Stimulated activated CD4-positive, alpha-beta T cell treated with anti-CD3 and anti-CD28 coated beads, Interleukin-2, amount 100 ng/mL, for 48 hours (primary cell): ENCODE measurements at regions not wholly inside any gene's neighbourhood (a gene's known extent, or its start where the extent isn't known, plus 50 kb on each side); places are given as distances from the start of the nearest gene placed in this dataset.
"Not testable (repeated sequence)": the region's sequence is repeated elsewhere in the genome, so short reads cannot be mapped to it uniquely, and the experiment has no call there.

Experiments used
- DNase-seq, 2 donors: peaks; one replicate each; pipeline ENCODE4 v3.0.0-alpha.2; 2020

DNA sequence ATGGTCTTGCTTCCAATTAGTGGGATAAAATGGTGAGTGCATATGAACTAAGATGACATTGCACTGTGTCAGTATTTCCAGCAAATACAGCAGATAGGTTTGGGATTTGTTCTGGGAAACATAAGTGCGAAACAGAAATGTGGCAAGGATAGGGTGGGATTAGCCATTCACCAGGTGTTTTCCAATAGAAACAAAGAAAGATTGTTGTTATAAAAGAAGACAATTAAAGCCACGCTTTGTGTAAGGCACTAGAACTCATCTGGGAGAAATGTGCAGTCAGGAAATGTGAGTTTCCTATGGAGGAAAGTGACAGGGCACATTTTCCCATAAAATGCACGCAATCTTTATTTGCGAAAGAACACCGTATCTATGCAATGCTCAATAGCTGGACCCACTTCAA is 1547.8 kb downstream of the EFNB2 start:
- DNase-seq: no peak

DNA sequence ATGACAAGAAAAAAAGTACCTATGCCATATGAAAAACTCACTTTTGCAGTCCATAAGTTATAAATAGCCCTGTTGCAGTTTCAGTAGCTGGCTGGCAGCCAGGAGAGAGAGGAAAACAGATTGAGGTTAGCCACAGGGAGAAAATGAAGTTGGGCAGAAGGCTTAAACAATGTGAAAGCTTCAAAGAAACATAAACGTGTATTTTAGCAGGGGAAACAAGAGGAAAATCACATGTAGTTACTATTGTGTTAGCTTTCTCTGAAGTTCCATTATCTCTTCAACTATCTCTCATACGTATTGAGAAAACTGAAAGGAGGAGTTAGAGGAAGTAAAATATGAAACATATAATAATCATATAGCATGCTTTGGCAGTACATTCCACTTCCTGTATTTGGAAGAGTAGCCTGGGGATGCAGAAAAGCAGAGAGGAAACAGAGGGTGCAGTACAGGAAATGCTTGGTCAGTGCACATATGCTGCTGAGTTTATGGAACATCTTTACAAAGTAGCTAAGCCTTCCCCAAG is 1551.1 kb downstream of the EFNB2 start:
- DNase-seq: peak; percentile 13 to 22

DNA sequence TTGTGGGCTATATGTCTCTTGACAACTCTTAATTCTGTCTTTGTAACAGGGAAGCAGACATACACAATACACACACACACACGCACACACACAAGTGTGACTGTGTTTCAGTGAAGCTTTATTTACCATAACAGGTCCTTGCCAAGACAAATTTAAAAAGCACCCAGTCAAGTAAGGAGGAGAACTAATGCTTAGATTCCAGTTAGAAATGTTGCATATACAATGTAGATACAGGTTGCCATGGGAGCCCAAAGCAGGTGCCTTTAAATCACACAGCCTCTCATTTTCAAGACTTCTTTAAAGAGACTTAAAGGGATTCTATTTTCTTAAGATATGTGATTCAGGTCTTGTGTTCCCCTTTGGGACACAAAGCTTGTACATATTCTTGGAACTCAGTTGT is 1551.9 kb downstream of the EFNB2 start:
- no peak for DNase-seq

DNA sequence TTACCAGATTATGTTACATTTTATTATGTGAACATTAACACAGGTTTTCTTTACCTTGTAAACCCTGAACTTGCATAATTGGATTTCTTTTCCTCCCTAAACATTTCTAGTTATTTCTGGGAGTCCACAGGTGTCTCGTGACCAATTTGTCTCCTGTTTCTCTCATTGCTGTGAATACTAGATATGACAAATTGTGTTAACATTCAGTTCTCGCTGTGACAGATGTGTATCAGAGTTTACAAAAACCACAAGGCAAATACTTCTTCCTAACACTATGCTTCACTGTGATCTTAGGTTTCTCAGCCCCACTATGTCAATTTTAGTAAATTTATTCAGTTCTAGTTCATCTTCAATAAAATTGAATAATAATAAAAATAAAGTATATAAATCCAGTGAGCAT is 1554.9 kb downstream of the EFNB2 start:
- no peak for DNase-seq

DNA sequence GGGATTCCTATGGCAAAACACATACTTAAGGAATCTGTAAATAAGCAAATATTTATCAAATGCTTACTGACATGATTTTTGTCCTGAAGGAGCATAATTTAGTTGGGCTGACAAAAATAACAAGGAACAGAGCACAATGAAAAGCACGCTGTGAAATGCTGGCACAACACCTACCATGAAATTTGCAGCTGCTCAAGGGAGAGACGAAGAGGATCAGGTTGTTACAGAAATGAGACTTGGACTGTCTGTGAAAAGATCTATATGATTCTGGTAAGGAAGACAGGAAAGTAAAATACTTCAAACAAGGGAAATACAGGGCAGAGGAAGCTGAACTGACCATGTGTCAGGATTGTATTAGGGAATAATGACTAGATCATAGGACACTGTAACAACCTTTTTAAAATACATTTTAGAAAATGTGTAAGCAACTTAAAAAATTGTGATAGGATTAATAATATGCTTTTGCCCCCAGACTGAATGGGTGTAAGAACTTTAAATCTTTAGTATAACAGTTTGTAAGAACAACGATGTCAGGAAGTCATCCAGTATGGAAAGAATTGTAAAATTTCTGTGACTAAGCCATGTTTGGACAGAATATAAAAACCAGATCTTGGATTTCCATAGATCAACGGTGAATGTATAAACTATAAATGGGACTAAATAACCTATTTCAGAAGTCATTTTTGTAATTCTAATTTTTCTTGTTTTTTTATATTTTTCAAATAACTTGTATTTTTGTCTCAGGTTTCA is 1556.0 kb downstream of the EFNB2 start:
- DNase-seq: no peak

DNA sequence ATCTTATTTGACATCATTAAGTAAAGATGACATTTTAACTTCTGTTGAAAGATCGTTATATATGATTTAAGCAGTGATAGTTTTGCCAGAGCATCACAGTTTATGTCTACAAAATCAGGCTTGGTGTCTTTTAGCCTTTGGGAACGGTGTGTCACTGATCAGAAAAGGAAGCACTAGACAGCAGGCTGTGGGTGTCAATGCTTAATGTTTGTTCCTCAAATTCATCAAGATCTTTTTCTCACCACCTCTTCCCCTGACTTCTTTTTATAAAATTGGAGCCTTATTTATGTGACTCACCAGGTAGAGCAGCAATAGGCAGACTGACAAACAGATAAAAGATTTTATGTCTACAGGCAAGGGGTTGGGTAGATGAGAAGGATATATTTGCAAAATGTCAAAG is 1558.5 kb downstream of the EFNB2 start:
- DNase-seq: no peak

DNA sequence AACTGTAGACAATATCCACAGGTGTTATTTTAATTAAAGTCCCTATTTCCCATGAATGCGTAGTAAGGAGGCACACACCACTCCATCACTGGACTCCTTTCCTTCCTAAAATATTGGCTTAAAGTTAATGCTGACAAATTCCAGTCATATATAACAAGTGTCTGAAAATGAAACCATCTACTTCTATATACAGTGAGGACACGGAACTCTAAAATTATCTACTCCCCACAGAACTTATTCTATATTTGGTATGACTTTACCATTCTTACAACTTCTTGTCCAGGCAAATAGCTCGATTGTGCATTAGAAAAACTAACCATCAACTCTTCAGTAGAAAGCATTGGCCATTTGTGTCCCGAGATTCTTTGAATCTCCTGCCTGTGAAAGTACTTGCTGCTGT is 1560.2 kb downstream of the EFNB2 start:
- no peak for DNase-seq

DNA sequence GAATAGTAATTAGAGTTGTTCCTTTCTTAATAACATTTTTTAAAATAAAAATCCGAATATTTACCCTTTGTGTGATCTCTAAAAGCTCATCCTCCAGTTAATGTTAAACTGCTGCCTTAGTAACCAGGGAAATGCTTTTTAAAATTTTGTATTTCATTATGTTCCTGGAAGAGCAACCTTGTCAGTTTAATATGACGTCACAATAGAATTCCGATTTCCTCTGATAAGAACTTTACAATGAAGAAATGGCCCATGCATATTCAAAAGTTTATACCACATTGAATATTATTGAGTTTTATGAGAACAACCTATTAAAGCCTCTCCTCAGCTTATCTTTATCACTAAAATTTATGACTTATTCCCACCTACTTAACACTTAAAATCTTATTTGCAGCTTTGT is 1566.6 kb downstream of the EFNB2 start:
- no peak for DNase-seq

DNA sequence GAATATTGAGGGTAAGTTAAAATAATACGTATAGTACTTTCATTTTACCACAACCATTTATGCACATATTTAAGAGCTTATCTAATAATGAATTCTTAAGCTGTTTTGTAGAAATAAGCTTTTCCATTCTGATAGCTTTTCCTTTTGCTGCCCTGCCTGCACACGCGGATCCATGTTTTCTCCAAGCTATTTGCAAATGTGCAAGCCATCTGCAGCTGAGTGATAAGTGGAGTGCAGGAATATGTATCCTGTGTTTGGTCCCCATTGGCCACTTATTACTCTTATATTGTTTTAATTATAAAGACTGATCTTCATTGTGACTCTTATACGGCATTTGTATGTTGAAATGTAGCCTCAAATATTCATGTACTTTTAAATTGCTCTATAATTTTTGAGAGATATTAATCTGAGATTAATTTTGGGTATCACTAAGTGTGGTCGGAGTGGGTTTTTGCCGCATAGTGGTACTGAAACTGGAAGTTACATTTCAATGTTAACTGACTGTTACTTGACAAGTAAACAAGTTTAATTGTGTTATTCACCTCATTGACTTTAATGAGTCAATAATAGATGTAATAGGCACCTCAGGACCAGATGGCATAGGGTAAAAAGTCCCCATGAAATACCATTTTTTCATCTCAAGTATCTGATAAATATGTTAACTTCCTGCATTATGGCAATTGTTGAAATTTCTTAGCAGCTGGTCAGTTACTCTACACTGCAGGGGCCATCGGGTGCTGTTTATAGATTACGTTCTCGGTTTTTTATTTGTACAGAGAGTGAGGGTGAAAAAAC is 1567.4 kb downstream of the EFNB2 start:
- DNase-seq: no peak

DNA sequence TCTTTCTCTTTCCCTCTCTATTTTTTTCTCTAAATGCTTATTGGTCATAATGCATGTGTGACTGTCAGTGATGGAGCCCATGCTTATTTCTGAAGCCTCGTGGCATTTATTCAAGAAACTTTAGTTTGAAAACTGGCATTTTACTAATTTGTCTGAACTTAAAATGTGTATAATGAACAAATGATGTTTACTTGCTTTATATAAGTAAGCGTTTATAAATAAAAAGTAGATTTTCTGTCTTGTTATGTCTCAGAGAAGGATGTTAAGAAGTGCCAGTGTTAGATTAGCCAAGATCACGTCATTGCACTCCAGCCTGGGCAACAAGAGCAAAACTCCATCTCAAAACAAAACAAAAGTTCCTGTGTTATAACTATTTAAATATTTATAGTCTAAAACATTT is 1568.1 kb downstream of the EFNB2 start:
- DNase-seq: no peak

DNA sequence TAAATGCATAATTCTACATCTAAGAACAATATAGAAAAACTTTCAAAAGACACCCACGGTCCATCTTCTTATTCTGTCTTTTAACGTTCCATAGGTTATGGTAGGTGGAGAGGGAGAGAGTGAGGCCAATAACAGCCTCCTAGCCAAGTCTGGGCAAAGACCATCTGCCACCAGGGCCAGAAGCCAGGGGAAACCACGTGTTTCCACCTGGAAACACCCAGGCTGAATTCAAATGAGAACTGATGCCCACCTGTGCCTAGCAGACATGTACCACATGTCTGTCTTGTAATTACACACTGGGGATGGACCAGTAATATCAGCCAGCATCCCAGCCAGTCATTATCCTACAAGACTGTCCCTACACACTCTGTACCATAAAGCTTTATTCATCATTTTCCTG is 1573.1 kb downstream of the EFNB2 start:
- DNase-seq: no peak

DNA sequence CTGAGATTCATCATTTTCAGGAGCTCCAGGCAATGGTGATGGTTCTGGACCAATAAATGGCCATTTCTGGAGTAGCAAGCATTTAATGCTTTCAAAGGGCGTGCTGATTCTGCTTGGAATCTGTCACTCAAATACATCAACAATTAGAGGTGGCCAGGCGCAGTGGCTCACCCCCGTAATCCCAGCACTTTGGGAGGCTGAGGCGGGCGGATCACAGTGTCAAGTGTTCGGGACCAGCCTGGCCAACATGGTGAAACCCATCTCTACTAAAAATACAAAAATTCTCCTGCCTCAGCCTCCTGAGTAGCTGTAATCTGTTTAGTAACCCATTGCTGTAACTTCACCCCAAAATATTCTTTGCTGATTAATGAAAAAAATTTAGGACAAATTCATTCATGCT is 1574.2 kb downstream of the EFNB2 start:
- no peak for DNase-seq

DNA sequence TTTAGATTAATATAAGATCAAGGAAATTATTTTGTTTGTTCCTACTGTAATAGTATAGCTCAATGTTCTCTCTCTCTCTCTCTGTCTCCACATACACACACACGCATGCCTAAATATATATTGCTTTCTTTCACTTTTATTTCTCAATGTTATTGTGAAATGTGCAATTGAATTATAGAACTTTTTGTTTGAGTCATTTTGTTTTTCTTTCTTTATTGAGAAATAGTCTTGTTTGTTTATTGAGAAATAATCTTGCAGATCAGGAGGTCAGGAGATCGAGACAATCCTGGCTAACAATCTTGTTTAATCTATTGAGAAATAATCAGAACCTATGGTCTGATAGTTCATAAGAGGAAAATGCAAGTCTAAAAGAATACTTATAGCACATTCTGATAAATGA is 1581.3 kb downstream of the EFNB2 start:
- no peak for DNase-seq

DNA sequence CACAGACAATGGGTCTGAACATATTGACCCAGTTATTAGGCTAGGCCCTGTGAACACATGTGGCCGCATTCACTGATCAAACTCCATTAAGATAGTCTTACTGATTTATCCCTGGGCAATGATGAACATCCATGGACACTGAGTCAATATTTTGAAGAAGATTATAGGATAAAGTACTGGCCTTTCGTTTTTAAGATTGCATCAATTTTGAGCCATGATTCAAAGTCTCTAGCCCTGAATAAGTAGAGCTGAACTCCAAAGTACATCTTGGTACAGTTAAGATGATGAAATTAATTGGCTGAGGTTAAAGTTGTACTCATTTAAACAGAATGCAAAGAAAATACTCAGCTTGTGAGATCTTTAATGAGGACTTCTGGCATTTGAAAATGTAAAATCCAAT is 1581.9 kb downstream of the EFNB2 start:
- DNase-seq: no peak

DNA sequence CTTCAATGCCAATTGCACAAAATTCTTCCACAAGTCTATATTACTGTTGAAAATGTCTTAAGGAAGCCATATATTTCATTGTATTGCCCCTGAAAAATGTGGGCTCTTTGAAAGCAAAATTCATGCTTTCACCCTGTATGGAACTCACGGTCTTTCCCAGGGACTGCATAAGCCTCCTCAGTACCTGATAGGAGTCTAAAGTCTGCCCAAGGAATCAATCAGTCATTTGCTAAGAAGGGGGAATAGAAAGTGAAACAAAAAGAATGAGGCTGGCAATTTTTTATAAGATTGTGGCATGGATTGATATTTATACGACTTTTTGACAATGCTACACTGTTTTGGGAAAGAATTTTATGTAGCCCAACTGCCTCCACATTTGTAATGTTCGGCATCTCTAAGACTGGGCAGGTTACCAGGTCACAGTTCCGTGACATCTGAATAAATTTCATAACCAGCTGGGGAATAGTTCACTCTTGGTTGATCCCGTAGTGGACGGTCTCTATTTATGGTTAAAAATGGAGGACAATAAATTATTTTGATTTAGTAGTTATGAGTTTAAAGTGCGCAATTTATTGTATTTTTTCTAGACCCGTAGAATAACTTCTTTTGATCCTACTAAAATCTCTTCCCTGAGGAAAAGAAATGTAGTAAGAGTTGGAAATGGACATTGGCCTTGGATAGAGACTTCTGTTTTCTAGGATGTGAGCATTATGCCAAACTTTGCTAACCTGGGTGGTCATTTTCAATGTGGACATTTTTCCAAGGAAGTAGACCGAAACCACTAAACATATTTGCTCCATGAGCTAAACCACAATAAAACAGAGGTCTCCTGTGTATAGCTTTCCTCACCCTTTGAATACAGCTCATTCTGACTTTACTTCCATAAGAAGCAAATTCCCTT is 1585.4 kb downstream of the EFNB2 start:
- DNase-seq: no peak

DNA sequence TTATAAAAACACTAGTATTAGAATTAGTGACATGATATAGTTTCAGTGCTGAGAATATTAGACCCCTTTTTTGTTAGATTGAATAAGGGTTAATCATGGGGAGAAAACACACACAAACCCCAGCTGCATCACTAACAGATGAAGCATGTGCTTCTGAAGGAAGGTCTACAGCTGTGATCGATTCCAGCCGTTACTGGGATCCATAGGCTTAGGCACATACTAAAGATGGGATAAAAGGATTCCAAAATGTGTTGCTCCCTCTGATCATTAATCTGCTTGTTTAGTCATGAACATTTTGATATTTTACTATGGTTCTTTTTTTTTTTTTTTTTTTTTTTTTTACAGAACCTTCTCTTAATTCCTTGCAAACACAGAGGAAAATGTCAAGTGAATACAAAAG is 1591.3 kb downstream of the EFNB2 start:
- DNase-seq: no peak

DNA sequence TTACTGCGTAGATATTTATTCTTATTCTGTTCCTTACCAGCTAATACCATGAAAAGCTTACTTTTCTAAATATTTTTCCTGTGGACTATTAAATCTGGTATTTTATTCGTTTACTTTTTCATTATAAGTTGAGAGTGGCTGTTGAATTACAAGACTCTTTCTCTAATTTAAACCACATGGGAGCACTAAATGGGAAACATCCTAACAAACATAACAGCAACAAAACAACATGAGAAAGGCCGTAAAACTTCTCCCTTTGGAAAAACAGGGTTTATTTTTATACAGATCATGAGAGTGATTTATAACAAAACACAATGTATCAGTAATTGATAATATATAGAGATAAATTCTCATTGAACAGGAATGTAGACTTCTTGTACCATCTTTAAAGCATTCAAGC is 1592.1 kb downstream of the EFNB2 start:
- no peak for DNase-seq

DNA sequence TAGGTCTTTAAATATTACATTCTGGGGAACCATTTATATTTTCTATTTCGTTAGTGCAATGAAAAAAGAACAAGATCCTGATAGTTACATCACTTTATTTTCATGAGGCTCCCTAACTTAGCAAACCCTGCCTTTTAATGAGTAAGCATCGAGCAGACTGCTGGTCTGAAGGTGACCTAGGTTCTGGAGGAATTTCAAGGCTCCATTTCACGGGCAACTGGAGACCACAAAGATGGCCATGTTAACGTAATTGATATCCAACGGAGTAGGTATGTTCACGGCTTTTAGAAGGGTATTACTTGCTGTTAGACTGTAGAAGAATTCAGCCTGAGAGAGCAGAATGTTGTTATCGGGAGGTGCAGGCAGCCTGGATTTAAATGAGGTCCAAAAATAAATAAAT is 1597.6 kb downstream of the EFNB2 start:
- no peak for DNase-seq

DNA sequence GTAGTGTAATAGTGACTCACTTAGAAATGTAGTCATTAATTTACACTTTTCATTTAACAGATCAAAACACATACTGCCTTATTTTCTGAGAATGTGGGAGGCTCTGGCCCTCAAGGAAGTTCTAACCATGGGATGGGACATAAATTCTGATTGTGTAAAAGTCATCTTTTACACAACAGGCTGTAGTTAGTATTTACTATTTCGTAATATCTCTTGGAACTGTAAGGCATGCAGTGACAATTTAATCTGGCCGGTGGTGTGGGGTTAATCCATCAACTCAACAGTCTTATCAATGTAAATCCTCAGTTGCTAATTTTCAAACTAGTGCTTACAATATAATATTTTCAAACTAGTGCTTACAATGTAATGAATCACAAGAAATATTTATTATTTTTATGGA is 1599.2 kb downstream of the EFNB2 start:
- DNase-seq: no peak

DNA sequence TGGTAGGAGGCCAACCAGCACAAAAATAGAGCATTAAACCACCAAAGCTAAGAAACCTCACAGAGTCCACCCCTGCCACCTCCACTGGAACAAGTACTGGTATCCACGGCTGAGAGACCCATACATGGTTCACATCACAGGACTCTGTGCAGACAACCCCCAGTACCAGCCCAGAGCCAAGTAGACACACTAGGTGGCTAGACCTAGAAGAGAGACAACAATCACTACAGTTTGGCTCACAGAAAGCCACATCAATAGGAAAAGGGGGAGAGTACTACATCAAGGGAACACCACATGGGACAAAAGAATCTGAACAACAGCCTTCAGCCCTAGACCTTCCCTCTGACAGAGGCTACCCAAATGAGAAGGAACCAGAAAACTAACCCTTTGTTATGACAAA is 1614.9 kb downstream of the EFNB2 start:
- DNase-seq: not testable (repeated sequence)

DNA sequence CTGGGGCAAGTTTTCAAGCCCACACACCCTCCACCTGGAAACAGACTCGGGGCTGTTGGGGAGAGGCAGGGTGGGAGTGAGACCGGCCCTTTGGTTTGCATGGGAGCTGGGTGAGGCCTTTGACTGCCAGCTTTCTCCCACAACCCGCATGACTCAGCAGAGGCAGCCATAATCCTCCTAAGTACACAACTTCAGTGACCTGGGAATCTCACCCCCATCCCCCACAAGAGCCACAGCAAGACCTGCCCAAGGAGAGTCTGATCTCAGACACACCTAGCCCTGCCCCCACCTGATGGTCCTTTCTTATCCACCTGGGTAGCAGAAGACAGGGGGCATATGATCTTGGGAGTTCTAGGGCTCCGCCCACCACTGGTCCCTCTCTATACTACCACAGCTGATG is 1615.4 kb downstream of the EFNB2 start:
- no peak for DNase-seq

DNA sequence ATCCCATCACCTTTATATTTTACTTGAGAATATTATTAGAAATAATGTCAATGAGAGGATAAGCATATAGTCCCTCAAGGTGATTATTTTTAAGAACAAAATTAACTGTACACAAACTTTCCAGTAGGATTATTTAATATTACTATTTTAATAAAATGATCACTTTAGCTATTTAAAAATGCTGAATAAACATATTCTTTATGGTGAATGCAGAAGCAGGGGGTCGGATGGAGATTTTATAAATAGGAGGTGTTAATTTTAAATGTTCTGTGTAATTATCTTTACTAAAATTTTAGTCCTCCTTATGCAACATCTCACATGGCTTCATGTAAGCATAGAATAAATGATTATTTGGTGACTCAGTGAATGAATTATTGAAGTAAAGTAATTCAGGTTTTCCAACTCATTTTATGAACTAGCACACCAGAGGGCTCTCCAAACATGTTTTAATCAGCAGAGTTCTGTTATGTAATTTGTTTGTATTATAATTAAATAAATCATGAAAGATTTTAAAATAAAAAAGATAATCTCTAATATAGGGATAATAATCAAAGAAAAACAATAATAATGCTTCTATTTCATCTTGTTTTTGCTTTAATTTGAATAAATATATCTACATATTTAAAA is 1635.2 kb downstream of the EFNB2 start:
- no peak for DNase-seq

DNA sequence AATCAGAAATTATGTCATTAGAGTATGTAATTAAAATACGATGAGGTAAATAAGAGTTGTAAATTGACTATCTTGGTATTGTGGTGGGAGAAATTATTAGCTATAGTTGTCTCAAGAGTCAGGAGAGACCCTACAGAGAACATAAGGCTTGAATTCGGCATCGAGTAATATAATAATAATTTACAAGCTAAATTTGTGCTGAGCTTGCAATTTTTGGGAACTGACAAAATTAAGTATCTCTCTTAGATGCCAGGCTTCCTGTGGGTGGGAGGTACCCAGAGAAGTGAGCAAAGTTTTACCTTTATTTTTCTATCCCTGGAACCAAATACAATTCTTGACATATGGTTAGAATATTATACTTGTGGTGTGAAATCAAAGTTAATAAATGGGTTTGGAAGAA is 1637.0 kb downstream of the EFNB2 start:
- DNase-seq: no peak
